Stomach (tissue), 8 donors: ENCODE measurements at regions not wholly inside any gene's neighbourhood (a gene's known extent, or its start where the extent isn't known, plus 50 kb on each side); places are given as distances from the start of the nearest gene placed in this dataset.

Experiments used
- DNase-seq, 2 donors: peaks; one replicate each; pipeline versions ENCODE4 v3.0.0 to v3.0.0-alpha.2; 2013 to 2019
- H3K27ac ChIP-seq, 5 donors: fragments of 200-600 bp in 4 of 5; sonication (generic) in 4 of 5; one replicate each; pipeline ENCODE4 v1.5.1; 2013 to 2019; ENCODE audit warnings: mild to moderate bottlenecking in 1 of 5, moderate library complexity in 1 of 5
- H3K27me3 ChIP-seq, 3 donors: fragments of 200-600 bp; sonication (generic); one replicate each; pipeline ENCODE4 v1.5.1; 2017 to 2019; ENCODE audit warnings: mixed run types in 1 of 3
- H3K36me3 ChIP-seq, 4 donors: fragments of 200-600 bp; sonication (generic); 1 replicate in 3 of 4; 2 replicates in 1 of 4; pipeline ENCODE4 v1.5.1; 2016 to 2019
- H3K4me1 ChIP-seq, 4 donors: fragments of 200-600 bp; sonication (generic); one replicate each; pipeline ENCODE4 v1.5.1; 2016 to 2019
- H3K4me3 ChIP-seq, 4 donors: fragments of 200-600 bp; sonication (generic) in 3 of 4; one replicate each; pipeline ENCODE4 v1.5.1; 2016 to 2019; ENCODE audit warnings: mild to moderate bottlenecking in 1 of 4
- H3K9me3 ChIP-seq, 4 donors: fragments of 200-600 bp; sonication (generic); one replicate each; pipeline ENCODE4 v1.5.1; 2016 to 2019
- CTCF ChIP-seq, 7 experiments: fragments of 450-650 bp in 4 of 7; fragments of 200-600 bp in 3 of 7; sonication (generic) in 3 of 7; IDR thresholded peaks; one replicate each; pipeline ENCODE4 v1.5.1; 2016 to 2019; ENCODE audit warnings: antibody characterized with exemption in 7 of 7, control low read depth in 2 of 7, mild to moderate bottlenecking in 1 of 7
- EP300 ChIP-seq: sonication (generic); formaldehyde crosslinking; IDR thresholded peaks from one replicate; pipeline ENCODE4 v1.6.1; 2017; ENCODE audit warnings: antibody characterized with exemption
- POLR2A ChIP-seq, 4 donors: fragments of 450-650 bp; IDR thresholded peaks; one replicate each; pipeline ENCODE4 v1.6.1; 2016; ENCODE audit warnings: antibody characterized with exemption in 4 of 4, control low read depth in 2 of 4, mild to moderate bottlenecking in 1 of 4, moderate library complexity in 1 of 4
- POLR2AphosphoS5 ChIP-seq, 3 donors: sonication (generic); formaldehyde crosslinking; IDR thresholded peaks; one replicate each; pipeline ENCODE4 v1.6.1; 2016; ENCODE audit warnings: antibody characterized with exemption in 3 of 3
- WGBS, 5 donors: extraction: QIAGEN DNeasy Blood & Tissue Kit in 3 of 5; methylation state at CpG; one replicate each; pipeline versions ENCODE4 v1.1.5 to v1.1.7; 2013 to 2018; 5-methylcytosine and 5-hydroxymethylcytosine counted together
- intact Hi-C: fragments of 100-400 bp; cut with DNase I; formaldehyde crosslinking; loops from one replicate; pipeline ENCODE4 v1.15.1; 2023; ENCODE audit warnings: low total_unique reads
- donor health status: healthy with polysubstance abuse.
- donor health status: Bipolar disorder and iron deficiency.
- donor health status: healthy.

- Histone ChIP-seq H3K4me3 (no peak overlapping the region), H3K36me3 (no peaks in the 10 kb centered on the region), H3K27me3 (no peaks in the 10 kb centered on the region), H3K27ac (peak overlapping the region; percentile 51 to 72 (median 64)), H3K9me3 (no peaks in the 10 kb centered on the region), H3K4me1 (peaks cover 0 to 21% (median 11%) of the 10 kb centered on the region in 4 donors)
- DNase-seq: peak in 1 of 2 donors; percentile 78
- WGBS, 5 donors: 8 to 19% (median 14%) methylated on average over 7 of the region's 7 CpGs
- intact Hi-C loops: no loop called here
- TF ChIP-seq EP300 (no peak), POLR2AphosphoS5 (IDR thresholded peaks at IDR 0.05) (no peak), POLR2A (IDR thresholded peaks at IDR 0.05) (no peak), CTCF (IDR thresholded peaks at IDR 0.05) (no peak)
These were observed 139.5 kb downstream of the LRRC30 start for GRCh38 chr18:7370375-7370774.

- Histone ChIP-seq H3K9me3 (no peaks in the 10 kb centered on the region), H3K27me3 (no peaks in the 10 kb centered on the region), H3K4me1 (peaks cover 0 to 21% (median 11%) of the 10 kb centered on the region in 4 donors), H3K4me3 (no peak overlapping the region), H3K27ac (peak overlapping the region; percentile 26 to 72 (median 64)), H3K36me3 (no peaks in the 10 kb centered on the region)
- intact Hi-C loops: no loop called here
- DNase-seq: peak; percentile 44 to 73
- WGBS, 5 donors: 7 to 21% (median 11%) methylated on average over 11 of the region's 11 CpGs
- TF ChIP-seq POLR2A (IDR thresholded peaks at IDR 0.05) (no peak), POLR2AphosphoS5 (IDR thresholded peaks at IDR 0.05) (peak; percentile 6 to 30 (median 22)), EP300 (no peak), CTCF (IDR thresholded peaks at IDR 0.05) (no peak)
These were observed 139.9 kb downstream of the LRRC30 start for GRCh38 chr18:7370802-7371201.

- DNase-seq: no peak
- Histone ChIP-seq H3K4me3 (no peak overlapping the region), H3K9me3 (peaks cover 0 to 12% (median 9%) of the 10 kb centered on the region in 4 donors), H3K27me3 (no peaks in the 10 kb centered on the region), H3K4me1 (peaks cover 0 to 21% (median 11%) of the 10 kb centered on the region in 4 donors), H3K27ac (no peak overlapping the region), H3K36me3 (no peaks in the 10 kb centered on the region)
- TF ChIP-seq EP300 (no peak), POLR2A (IDR thresholded peaks at IDR 0.05) (no peak), CTCF (IDR thresholded peaks at IDR 0.05) (no peak), POLR2AphosphoS5 (IDR thresholded peaks at IDR 0.05) (no peak)
- 64 to 92% (median 73%) methylated on average over 6 of the region's 6 CpGs for WGBS, 5 donors
- intact Hi-C loops: no loop called here
These were observed 142.6 kb downstream of the LRRC30 start for GRCh38 chr18:7373441-7373840.

- H3K36me3 ChIP-seq: no peaks in the 10 kb centered on the region
- no peak overlapping the region for H3K4me3 ChIP-seq
- H3K4me1 ChIP-seq: no peaks in the 10 kb centered on the region
- peaks cover 0 to 12% (median 9%) of the 10 kb centered on the region in 4 donors for H3K9me3 ChIP-seq
- WGBS, 5 donors: 86 to 96% (median 94%) methylated on average over 9 of the region's 9 CpGs
- no peak for DNase-seq
- no peak overlapping the region for H3K27ac ChIP-seq
- intact Hi-C loops: no loop called here
- TF ChIP-seq POLR2AphosphoS5 (IDR thresholded peaks at IDR 0.05) (no peak), CTCF (IDR thresholded peaks at IDR 0.05) (no peak), EP300 (no peak), POLR2A (IDR thresholded peaks at IDR 0.05) (no peak)
- no peaks in the 10 kb centered on the region for H3K27me3 ChIP-seq
These were observed 150.4 kb downstream of the LRRC30 start for GRCh38 chr18:7381307-7381706.
